SK-N-SH treated with all-trans-retinoic acid at 6 μM for 48 hours (cell line): ENCODE measurements at regions not wholly inside any gene's neighbourhood (a gene's known extent, or its start where the extent isn't known, plus 50 kb on each side); places are given as distances from the start of the nearest gene placed in this dataset.

Experiments used
- ATAC-seq: fragments of 200-7000 bp; cut with Tn5 transposase; 3 replicates; pipeline ENCODE4 v1.9.1; 2020; ENCODE audit warnings: mild to moderate bottlenecking, moderate library complexity
- ARNTL ChIP-seq: fragments of 450-650 bp; formaldehyde crosslinking; IDR thresholded peaks from 2 replicates; pipeline ENCODE4 v1.5.0; 2020; ENCODE audit warnings: low read depth, mild to moderate bottlenecking, moderate library complexity, borderline replicate concordance
- BACH2 ChIP-seq: fragments of 250-450 bp; sonication (Bioruptor Pico); IDR thresholded peaks from 2 replicates; pipeline ENCODE4 v1.9.0; 2021; ENCODE audit warnings: mild to moderate bottlenecking, borderline replicate concordance
- CREB5 ChIP-seq: fragments of 250-450 bp; sonication (Bioruptor Pico); IDR thresholded peaks from 2 replicates; pipeline ENCODE4 v1.5.1; 2020; ENCODE audit warnings: low read depth, mild to moderate bottlenecking, moderate library complexity
- CSDC2 ChIP-seq: fragments of 250-450 bp; sonication (Bioruptor Pico); IDR thresholded peaks from 2 replicates; pipeline ENCODE4 v1.5.0; 2020; ENCODE audit warnings: mild to moderate bottlenecking, moderate library complexity
- CSRNP3 ChIP-seq: fragments of 250-450 bp; sonication (Bioruptor Pico); IDR thresholded peaks from 2 replicates; pipeline ENCODE4 v1.5.1; 2021; ENCODE audit warnings: mild to moderate bottlenecking, moderate library complexity
- ESRRG ChIP-seq: fragments of 250-450 bp; sonication (Bioruptor Pico); IDR thresholded peaks from 2 replicates; pipeline ENCODE4 v1.6.1; 2021; ENCODE audit warnings: mild to moderate bottlenecking
- GLIS3 ChIP-seq: fragments of 250-450 bp; sonication (Bioruptor Pico); IDR thresholded peaks from 2 replicates; pipeline ENCODE4 v1.5.0; 2020; ENCODE audit warnings: mild to moderate bottlenecking, moderate library complexity
- ISL1 ChIP-seq: fragments of 250-450 bp; sonication (Bioruptor Pico); IDR thresholded peaks from 2 replicates; pipeline ENCODE4 v2.1.2; 2022; ENCODE audit warnings: mild to moderate bottlenecking, moderate library complexity
- OSR1 ChIP-seq: fragments of 250-450 bp; sonication (Bioruptor Pico); IDR thresholded peaks from 2 replicates; pipeline ENCODE4 v1.8.0; 2022; ENCODE audit warnings: moderate library complexity, mild to moderate bottlenecking, inconsistent platforms
- PATZ1 ChIP-seq: fragments of 250-450 bp; sonication (Bioruptor Pico); IDR thresholded peaks from 2 replicates; pipeline ENCODE4 v1.8.0; 2020; ENCODE audit warnings: mild to moderate bottlenecking, moderate library complexity, borderline replicate concordance
- POU6F1 ChIP-seq: fragments of 250-450 bp; sonication (Bioruptor Pico); IDR thresholded peaks from 2 replicates; pipeline ENCODE4 v1.8.0; 2021; ENCODE audit warnings: low read depth, mild to moderate bottlenecking, moderate library complexity, borderline replicate concordance
- PPARA ChIP-seq: fragments of 250-450 bp; sonication (Bioruptor Pico); IDR thresholded peaks from 2 replicates; pipeline ENCODE4 v1.5.0; 2020; ENCODE audit warnings: mild to moderate bottlenecking, borderline replicate concordance
- RARB ChIP-seq: fragments of 250-450 bp; sonication (Bioruptor Pico); IDR thresholded peaks from 2 replicates; pipeline ENCODE4 v1.8.0; 2021; ENCODE audit warnings: mild to moderate bottlenecking, moderate library complexity
- SNAI2 ChIP-seq: fragments of 250-450 bp; sonication (Bioruptor Pico); IDR thresholded peaks from 2 replicates; pipeline ENCODE4 v1.5.0; 2020; ENCODE audit warnings: mild to moderate bottlenecking, moderate library complexity
- TCF4 ChIP-seq: fragments of 250-450 bp; sonication (Bioruptor Pico); IDR thresholded peaks from 2 replicates; pipeline ENCODE4 v1.8.0; 2021; ENCODE audit warnings: mild to moderate bottlenecking, moderate library complexity, borderline replicate concordance
- TOX ChIP-seq: fragments of 250-450 bp; sonication (Bioruptor Pico); IDR thresholded peaks from 2 replicates; pipeline ENCODE4 v1.8.0; 2021; ENCODE audit warnings: mild to moderate bottlenecking, moderate library complexity, borderline replicate concordance
- TSHZ2 ChIP-seq: fragments of 250-450 bp; sonication (Bioruptor Pico); IDR thresholded peaks from 2 replicates; pipeline ENCODE4 v1.5.0; 2020; ENCODE audit warnings: mild to moderate bottlenecking, moderate library complexity
- ZC3H10 ChIP-seq: fragments of 250-450 bp; sonication (Bioruptor Pico); IDR thresholded peaks from 2 replicates; pipeline ENCODE4 v1.5.1; 2021; ENCODE audit warnings: mild to moderate bottlenecking, moderate library complexity
- ZFP3 ChIP-seq: fragments of 250-450 bp; sonication (Bioruptor Pico); IDR thresholded peaks from 2 replicates; pipeline ENCODE4 v1.5.0; 2020; ENCODE audit warnings: mild to moderate bottlenecking, moderate library complexity
- ZNF565 ChIP-seq: fragments of 450-650 bp; formaldehyde crosslinking; conservative IDR thresholded peaks from 2 replicates; pipeline ENCODE4 v1.5.0; 2020; ENCODE audit warnings: low read depth, mild to moderate bottlenecking, moderate library complexity
- ZNF70 ChIP-seq: fragments of 450-650 bp; formaldehyde crosslinking; IDR thresholded peaks from 2 replicates; pipeline ENCODE4 v1.5.0; 2020; ENCODE audit warnings: mild to moderate bottlenecking, moderate library complexity
- ZNF8 ChIP-seq: fragments of 450-650 bp; formaldehyde crosslinking; IDR thresholded peaks from 2 replicates; pipeline ENCODE4 v1.5.0; 2020; ENCODE audit warnings: mild to moderate bottlenecking, moderate library complexity

- no peak for TF ChIP-seq ARNTL (CRISPR knock-in tag)
- TF ChIP-seq SNAI2 (CRISPR knock-in tag) = no peak
- no peak for TF ChIP-seq RARB (CRISPR knock-in tag)
- no peak for TF ChIP-seq BACH2 (CRISPR knock-in tag)
- TF ChIP-seq GLIS3 = no peak
- no peak for TF ChIP-seq ESRRG (CRISPR knock-in tag)
- ATAC-seq = no peak
These were observed 721.0 kb upstream of the NDST4 start for GRCh38 chr4:115834441-115834840.

GRCh38 chr4:115824630-115825029, 711.2 kb upstream of the NDST4 start:
- no peak for TF ChIP-seq ZC3H10 (CRISPR knock-in tag)
- TF ChIP-seq ARNTL (CRISPR knock-in tag) = no peak
- no peak for TF ChIP-seq ISL1 (CRISPR knock-in tag)
- no peak for TF ChIP-seq ESRRG (CRISPR knock-in tag)
- TF ChIP-seq TCF4 (CRISPR knock-in tag) = no peak
- no peak for TF ChIP-seq CREB5 (CRISPR knock-in tag)
- TF ChIP-seq ZFP3 (CRISPR knock-in tag) = no peak
- no peak for TF ChIP-seq POU6F1 (CRISPR knock-in tag)
- no peak for TF ChIP-seq TOX (CRISPR knock-in tag)
- no peak for TF ChIP-seq ZNF565 (CRISPR knock-in tag)
- no peak for TF ChIP-seq BACH2 (CRISPR knock-in tag)
- TF ChIP-seq CSDC2 (CRISPR knock-in tag) = no peak
- TF ChIP-seq GLIS3 = no peak
- no peak for TF ChIP-seq ZNF70
- TF ChIP-seq ZNF8 (CRISPR knock-in tag) = no peak
- no peak for TF ChIP-seq SNAI2 (CRISPR knock-in tag)
- no peak for ATAC-seq

- TF ChIP-seq PPARA (CRISPR knock-in tag) = no peak
- no peak for TF ChIP-seq CREB5 (CRISPR knock-in tag)
- TF ChIP-seq TOX (CRISPR knock-in tag) = no peak
These were observed 690.4 kb upstream of the NDST4 start for GRCh38 chr4:115803825-115804224.

GRCh38 chr4:115790812-115791211, 677.4 kb upstream of the NDST4 start:
- TF ChIP-seq PATZ1 (CRISPR knock-in tag) (no peak), OSR1 (CRISPR knock-in tag) (no peak), CREB5 (CRISPR knock-in tag) (no peak), ARNTL (CRISPR knock-in tag) (no peak), ZC3H10 (CRISPR knock-in tag) (no peak), ZNF70 (no peak), CSDC2 (CRISPR knock-in tag) (no peak), TSHZ2 (no peak), PPARA (CRISPR knock-in tag) (no peak), ESRRG (CRISPR knock-in tag) (no peak), TOX (CRISPR knock-in tag) (no peak), ISL1 (CRISPR knock-in tag) (no peak), CSRNP3 (no peak), ZNF8 (CRISPR knock-in tag) (no peak), ZNF565 (CRISPR knock-in tag) (no peak), SNAI2 (CRISPR knock-in tag) (no peak), RARB (CRISPR knock-in tag) (no peak), ZFP3 (CRISPR knock-in tag) (no peak)
- ATAC-seq = no peak

More at GRCh38 chr4:115803825-115804224, 690.4 kb upstream of the NDST4 start:
- ATAC-seq = no peak
